Neural progenitor cell (in vitro differentiated cells): ENCODE measurements at regions not wholly inside any gene's neighbourhood (a gene's known extent, or its start where the extent isn't known, plus 50 kb on each side); places are given as distances from the start of the nearest gene placed in this dataset.
"Not testable (repeated sequence)": the region's sequence is repeated elsewhere in the genome, so short reads cannot be mapped to it uniquely, and the experiment has no call there.

Experiments used
- CTCF ChIP-seq: fragments of 200-600 bp; sonication (generic); IDR thresholded peaks from 2 replicates; pipeline ENCODE4 v1.5.1; 2017; ENCODE audit warnings: antibody characterized with exemption, mild to moderate bottlenecking
- EZH2 ChIP-seq: fragments of 200-600 bp; sonication (generic); IDR thresholded peaks from 2 replicates; pipeline ENCODE4 v1.6.1; 2017; ENCODE audit warnings: antibody characterized with exemption, mild to moderate bottlenecking, moderate library complexity

GRCh38 chr18:24624421-24624820 is 164.0 kb downstream of the HRH4 start:
- TF ChIP-seq CTCF, EZH2: not testable (repeated sequence)
